ENCODE measurements at regions not wholly inside any gene's neighbourhood (a gene's known extent, or its start where the extent isn't known, plus 50 kb on each side); places are given as distances from the start of the nearest gene placed in this dataset.
"Not testable (repeated sequence)": the region's sequence is repeated elsewhere in the genome, so short reads cannot be mapped to it uniquely, and the experiment has no call there.

GRCh38 chr5:36422952-36423351 lies 121.2 kb upstream of the RANBP3L start:
- no peak for DNase-seq (ENCODE audit: extremely low read depth in 1 of 2, low read depth in 1 of 2)

GRCh38 chr5:36423578-36424307 lies 122.0 kb upstream of the RANBP3L start:
- no peak for DNase-seq (ENCODE audit: extremely low read depth in 1 of 2, low read depth in 1 of 2)

GRCh38 chr5:36426070-36426469 lies 124.4 kb upstream of the RANBP3L start:
- not testable (repeated sequence) for DNase-seq (ENCODE audit: extremely low read depth in 1 of 2, low read depth in 1 of 2)

- DNase-seq (ENCODE audit: extremely low read depth in 1 of 2, low read depth in 1 of 2), result no peak
Observed at GRCh38 chr5:36435516-36435915, 133.8 kb upstream of the RANBP3L start.

- DNase-seq (ENCODE audit: extremely low read depth in 1 of 2, low read depth in 1 of 2), result no peak
Observed at GRCh38 chr5:36436306-36436705, 134.6 kb upstream of the RANBP3L start.

GRCh38 chr5:36438765-36439561 lies 137.3 kb upstream of the RANBP3L start:
- no peak for DNase-seq (ENCODE audit: extremely low read depth in 1 of 2, low read depth in 1 of 2)

- DNase-seq (ENCODE audit: extremely low read depth in 1 of 2, low read depth in 1 of 2), result no peak
Observed at GRCh38 chr5:36440300-36440699, 138.6 kb upstream of the RANBP3L start.

GRCh38 chr5:36441280-36441679 lies 139.6 kb upstream of the RANBP3L start:
- no peak for DNase-seq (ENCODE audit: extremely low read depth in 1 of 2, low read depth in 1 of 2)

- no peak for DNase-seq (ENCODE audit: extremely low read depth in 1 of 2, low read depth in 1 of 2)
Observed at GRCh38 chr5:36442352-36442751, 140.7 kb upstream of the RANBP3L start.

- no peak for DNase-seq (ENCODE audit: extremely low read depth in 1 of 2, low read depth in 1 of 2)
Observed at GRCh38 chr5:36442796-36443195, 141.1 kb upstream of the RANBP3L start.

GRCh38 chr5:36443941-36444340 lies 142.2 kb upstream of the RANBP3L start:
- DNase-seq (ENCODE audit: extremely low read depth in 1 of 2, low read depth in 1 of 2), result no peak

GRCh38 chr5:36444582-36445418 lies 143.1 kb upstream of the RANBP3L start:
- no peak for DNase-seq (ENCODE audit: extremely low read depth in 1 of 2, low read depth in 1 of 2)

GRCh38 chr5:36447776-36448175 lies 146.1 kb upstream of the RANBP3L start:
- no peak for DNase-seq (ENCODE audit: extremely low read depth in 1 of 2, low read depth in 1 of 2)

- no peak for DNase-seq (ENCODE audit: extremely low read depth in 1 of 2, low read depth in 1 of 2)
Observed at GRCh38 chr5:36450229-36451014, 148.7 kb upstream of the RANBP3L start.

GRCh38 chr5:36452424-36453006 lies 150.8 kb upstream of the RANBP3L start:
- DNase-seq (ENCODE audit: extremely low read depth in 1 of 2, low read depth in 1 of 2), result no peak

GRCh38 chr5:36457511-36458270 lies 148.7 kb upstream of the SLC1A3 start:
- no peak for DNase-seq (ENCODE audit: extremely low read depth in 1 of 2, low read depth in 1 of 2)

GRCh38 chr5:36458746-36459145 lies 147.7 kb upstream of the SLC1A3 start:
- DNase-seq (ENCODE audit: extremely low read depth in 1 of 2, low read depth in 1 of 2), result no peak

GRCh38 chr5:36459176-36460135 lies 146.9 kb upstream of the SLC1A3 start:
- no peak for DNase-seq (ENCODE audit: extremely low read depth in 1 of 2, low read depth in 1 of 2)

All from activated CD8-positive, alpha-beta memory T cell treated with anti-CD3 and anti-CD28 coated beads for 1 hour (primary cell).